HCT116 (cell line): ENCODE measurements at regions not wholly inside any gene's neighbourhood (a gene's known extent, or its start where the extent isn't known, plus 50 kb on each side); places are given as distances from the start of the nearest gene placed in this dataset.

Experiments
- ATAC-seq: fragments of 200-7000 bp; cut with Tn5 transposase; 2 replicates; pipeline ENCODE4 v1.9.1; 2020; ENCODE audit warnings: mild to moderate bottlenecking, moderate library complexity
- BruUV-seq: library from RNA; stranded (reverse); fragments of 400-500 nt; replicated peaks from 2 replicates; lab custom pipeline; 2021; lab: Mats Ljungman, UMichigan
- CTCF ChIA-PET: fragments of 300-600 bp; sonication (Branson Sonifier 250); formaldehyde crosslinking; loops from one replicate; lab custom pipeline; 2021; ENCODE audit warnings: antibody characterized with exemption; lab: Charles Lee
- POLR2A ChIA-PET: fragments of 300-600, 350-600 bp; sonication (Branson Sonifier 250); formaldehyde crosslinking; loops from one replicate; lab custom pipeline; 2021; ENCODE audit warnings: antibody characterized with exemption; lab: Charles Lee
- RAD21 ChIA-PET, 2 experiments: fragments of 300-600 bp; sonication (Branson Sonifier 250); formaldehyde crosslinking; loops; one replicate each; lab custom pipeline; 2023; ENCODE audit warnings: low total read pairs in 2 of 2; ENCODE audit not compliant: uncharacterized antibody in 2 of 2, unreplicated experiment in 2 of 2, low non-redundant PET in 1 of 2; lab: Charles Lee
- DNase-seq: peaks from one replicate; pipeline ENCODE4 v3.0.0-alpha.2; 2010; ENCODE audit warnings: low read depth, low spot score
- H2AFZ ChIP-seq: fragments of 200-600 bp; shearing (Covaris generic), sonication (generic); 2 replicates; pipeline ENCODE4 v1.6.1; 2017; ENCODE audit warnings: low read depth, mixed run types, mixed read lengths, antibody characterized with exemption, low read length; ENCODE audit not compliant: poor library complexity, severe bottlenecking
- H3K27ac ChIP-seq: 2 replicates; pipeline ENCODE4 v1.5.1; 2012; ENCODE audit warnings: low read depth, low read length
- H3K27me3 ChIP-seq: fragments of 200-600 bp; sonication (generic); 2 replicates; pipeline ENCODE4 v1.6.1; 2016; ENCODE audit warnings: mixed run types, low read length, mixed read lengths; ENCODE audit not compliant: insufficient read depth
- H3K36me3 ChIP-seq, 2 experiments: fragments of 200-500 bp in 1 of 2; fragments of 200-600 bp in 1 of 2; sonication (Bioruptor generic) in 1 of 2; sonication (generic) in 1 of 2; 2 replicates each; pipeline versions ENCODE4 v1.5.1 to v1.6.1; 2014 to 2016; ENCODE audit warnings: low read length in 2 of 2, inconsistent platforms in 1 of 2, mixed read lengths in 1 of 2, mixed run types in 1 of 2; ENCODE audit not compliant: insufficient read depth in 2 of 2, control insufficient read depth in 1 of 2
- H3K4me1 ChIP-seq, 2 experiments: fragments of 200-600 bp in 1 of 2; sonication (generic) in 1 of 2; 2 replicates each; pipeline versions ENCODE4 v1.5.1 to v1.6.1; 2012 to 2017; ENCODE audit warnings: low read length in 2 of 2, inconsistent platforms in 1 of 2, mild to moderate bottlenecking in 1 of 2, mixed read lengths in 1 of 2, mixed run types in 1 of 2, moderate library complexity in 1 of 2; ENCODE audit not compliant: insufficient read depth in 2 of 2, control insufficient read depth in 1 of 2
- H3K4me2 ChIP-seq: fragments of 200-600 bp; sonication (generic); 2 replicates; pipeline ENCODE4 v1.6.1; 2017; ENCODE audit warnings: mixed run types, low read length, mixed read lengths
- H3K4me3 ChIP-seq, 2 experiments: fragments of 200-600 bp in 1 of 2; sonication (generic) in 1 of 2; replicated peaks in 1 of 2; 2 replicates each; pipeline ENCODE4 v1.5.1; 2011 to 2016; ENCODE audit warnings: low read length in 2 of 2, control low read depth in 1 of 2, low read depth in 1 of 2, mild to moderate bottlenecking in 1 of 2, mixed read lengths in 1 of 2, mixed run types in 1 of 2
- H3K79me2 ChIP-seq: fragments of 200-600 bp; sonication (generic); 2 replicates; pipeline ENCODE4 v1.6.1; 2017; ENCODE audit warnings: mild to moderate bottlenecking, mixed run types, low read length, moderate library complexity, mixed read lengths; ENCODE audit not compliant: insufficient read depth
- H3K9ac ChIP-seq: fragments of 200-600 bp; sonication (generic); 2 replicates; pipeline ENCODE4 v1.6.1; 2016; ENCODE audit warnings: low read length, mixed read lengths
- H3K9me2 ChIP-seq: fragments of 200-600 bp; sonication (generic), shearing (Covaris generic); 2 replicates; pipeline ENCODE4 v1.6.1; 2017; ENCODE audit warnings: mixed run types, mild to moderate bottlenecking, moderate library complexity; ENCODE audit not compliant: insufficient read depth
- H3K9me3 ChIP-seq, 2 experiments: fragments of 200-500 bp in 1 of 2; fragments of 200-600 bp in 1 of 2; sonication (Bioruptor generic) in 1 of 2; sonication (generic) in 1 of 2; 2 replicates each; pipeline ENCODE4 v1.6.1; 2014 to 2017; ENCODE audit warnings: low read length in 2 of 2, mixed read lengths in 2 of 2, inconsistent platforms in 1 of 2, low read depth in 1 of 2, mild to moderate bottlenecking in 1 of 2, mixed run types in 1 of 2, moderate library complexity in 1 of 2; ENCODE audit not compliant: control insufficient read depth in 1 of 2, insufficient read depth in 1 of 2
- H4K20me1 ChIP-seq: fragments of 200-600 bp; sonication (generic), shearing (Covaris generic); 2 replicates; pipeline ENCODE4 v1.6.1; 2017; ENCODE audit warnings: mixed run types, mild to moderate bottlenecking, moderate library complexity; ENCODE audit not compliant: insufficient read depth
- ATF3 ChIP-seq: IDR thresholded peaks from 2 replicates; pipeline ENCODE4 v1.6.1; 2012
- CBX3 ChIP-seq: IDR thresholded peaks from 2 replicates; pipeline ENCODE4 v1.6.1; 2012; ENCODE audit warnings: low read depth
- CTCF ChIP-seq, 3 experiments: fragments of 200-600 bp in 1 of 3; sonication (generic) in 1 of 3; IDR thresholded peaks in 2 of 3; conservative IDR thresholded peaks in 1 of 3; 2 replicates each; pipeline ENCODE4 v1.5.1; 2012 to 2017; ENCODE audit warnings: low read depth in 2 of 3, low read length in 2 of 3, antibody characterized with exemption in 1 of 3, borderline replicate concordance in 1 of 3, control low read depth in 1 of 3, mild to moderate bottlenecking in 1 of 3, mixed read lengths in 1 of 3, mixed run types in 1 of 3, moderate library complexity in 1 of 3; ENCODE audit not compliant: insufficient read depth in 1 of 3
- EGR1 ChIP-seq: IDR thresholded peaks from 2 replicates; pipeline ENCODE4 v1.6.1; 2012; ENCODE audit warnings: low read depth
- ELF1 ChIP-seq: IDR thresholded peaks from 2 replicates; pipeline ENCODE4 v1.6.1; 2012; ENCODE audit warnings: low read depth, borderline replicate concordance
- EZH2 ChIP-seq: fragments of 200-600 bp; sonication (generic); IDR thresholded peaks from 2 replicates; pipeline ENCODE4 v1.6.1; 2017; ENCODE audit warnings: antibody characterized with exemption, mixed run types
- EZH2phosphoT487 ChIP-seq: fragments of 200-600 bp; IDR thresholded peaks from 2 replicates; pipeline ENCODE4 v1.6.1; 2018; ENCODE audit warnings: antibody characterized with exemption, borderline replicate concordance
- RAD21 ChIP-seq: IDR thresholded peaks from 2 replicates; pipeline ENCODE4 v1.6.1; 2012; ENCODE audit warnings: low read depth, mild to moderate bottlenecking
- REST ChIP-seq: IDR thresholded peaks from 2 replicates; pipeline ENCODE4 v1.6.1; 2012; ENCODE audit warnings: low read depth
- SIN3A ChIP-seq: IDR thresholded peaks from 2 replicates; pipeline ENCODE4 v1.6.1; 2012; ENCODE audit warnings: low read depth
- SP1 ChIP-seq: IDR thresholded peaks from 2 replicates; pipeline ENCODE4 v1.6.1; 2012; ENCODE audit warnings: low read depth
- ZBTB33 ChIP-seq: IDR thresholded peaks from 2 replicates; pipeline ENCODE4 v1.6.1; 2011; ENCODE audit warnings: mild to moderate bottlenecking, low read length, moderate library complexity; ENCODE audit not compliant: insufficient replicate concordance; ENCODE audit errors: extremely low read depth
- ZFX ChIP-seq: fragments of 450-650 bp; IDR thresholded peaks from 2 replicates; pipeline ENCODE4 v1.6.1; 2017
- ZNF274 ChIP-seq: fragments of 200-500 bp; sonication (Bioruptor generic); IDR thresholded peaks from 2 replicates; pipeline ENCODE4 v1.6.1; 2014; ENCODE audit warnings: mild to moderate bottlenecking, low read depth, low read length, inconsistent platforms
- intact Hi-C: fragments of 100-400 bp; cut with micrococcal nuclease; formaldehyde crosslinking; loops from 2 replicates; pipeline ENCODE4 v1.10.0; 2022

GRCh38 chr13:44011036-44011435 lies 131.3 kb downstream of the LACC1 start:
- no peak overlapping the region for H2AFZ ChIP-seq
- ChIA-PET POLR2A (no interaction called here), CTCF (no interaction called here), RAD21 (no interaction called here)
- H3K27ac ChIP-seq: no peak overlapping the region
- peaks cover 0 to 4% of the 10 kb centered on the region in 2 experiments; a peak in 1 of 4 replicates for H3K4me1 ChIP-seq
- no peak overlapping the region for H3K9ac ChIP-seq
- no peaks in the 10 kb centered on the region for H3K36me3 ChIP-seq
- H3K9me2 ChIP-seq: no peaks in the 10 kb centered on the region
- ATAC-seq: no peak
- no peaks in the 10 kb centered on the region for H3K79me2 ChIP-seq
- TF ChIP-seq ATF3: no peak
- no peak for TF ChIP-seq REST
- no peak for TF ChIP-seq ELF1
- no peak for TF ChIP-seq ZNF274
- TF ChIP-seq CTCF (IDR thresholded peaks at IDR 0.05 in 2 of 3, conservative IDR thresholded peaks at IDR 0.05 in 1 of 3; ENCODE audit: borderline replicate concordance in 1 of 3, insufficient read depth in 1 of 3, low read depth in 2 of 3, low read length in 2 of 3): no peak
- no peak for TF ChIP-seq ZBTB33
- TF ChIP-seq EGR1: no peak
- no peak for TF ChIP-seq EZH2phosphoT487
- no peak for TF ChIP-seq ZFX
- no peak for TF ChIP-seq CBX3
- no peak for TF ChIP-seq EZH2
- TF ChIP-seq SIN3A: no peak
- TF ChIP-seq SP1: no peak
- no peak for TF ChIP-seq RAD21
- H3K4me3 ChIP-seq: no peak overlapping the region
- intact Hi-C loops: no loop called here
- BruUV-seq: no TSS peak
- no peak overlapping the region for H3K4me2 ChIP-seq
- no peaks in the 10 kb centered on the region for H4K20me1 ChIP-seq
- H3K27me3 ChIP-seq: no peaks in the 10 kb centered on the region
- H3K9me3 ChIP-seq: 0 out of 4 replicates have a peak, but pooled peaks cover 0 to 4% of the 10 kb centered on the region in 2 experiments
- DNase-seq: no peak
